SK-N-SH (cell line): ENCODE measurements at regions not wholly inside any gene's neighbourhood (a gene's known extent, or its start where the extent isn't known, plus 50 kb on each side); places are given as distances from the start of the nearest gene placed in this dataset.

Experiments used
- CHD2 ChIP-seq: fragments of 150-350 bp; IDR thresholded peaks from 2 replicates; pipeline ENCODE4 v1.6.1; 2018; ENCODE audit warnings: low read length; ENCODE audit not compliant: partially characterized antibody
- EZH2phosphoT487 ChIP-seq: fragments of 200-600 bp; sonication (generic); IDR thresholded peaks from 2 replicates; pipeline ENCODE4 v1.6.1; 2017; ENCODE audit warnings: low read depth, mixed run types, mild to moderate bottlenecking, antibody characterized with exemption, moderate library complexity, borderline replicate concordance
- FOXM1 ChIP-seq: IDR thresholded peaks from 2 replicates; pipeline ENCODE4 v1.4.0; 2012; ENCODE audit warnings: low read depth, mild to moderate bottlenecking
- POLR2AphosphoS5 ChIP-seq: IDR thresholded peaks from 2 replicates; pipeline ENCODE4 v1.6.1; 2012; ENCODE audit warnings: low read depth, low read length
- REST ChIP-seq: IDR thresholded peaks from 2 replicates; pipeline ENCODE4 v1.6.1; 2012; ENCODE audit warnings: mild to moderate bottlenecking, low read depth, low read length, moderate library complexity
- TAF1 ChIP-seq: IDR thresholded peaks from 2 replicates; pipeline ENCODE4 v1.6.1; 2012; ENCODE audit warnings: low read depth, mild to moderate bottlenecking, low read length, moderate library complexity, borderline replicate concordance
- TCF12 ChIP-seq: IDR thresholded peaks from 2 replicates; pipeline ENCODE4 v1.4.0; 2012
- TF ChIP-seq, protein P1 (sequence below): fragments of 200-600 bp; sonication (generic); IDR thresholded peaks from 2 replicates; pipeline ENCODE4 v1.6.1; 2017; ENCODE audit warnings: antibody characterized with exemption, mild to moderate bottlenecking, moderate library complexity

GRCh38 chr5:5085381-5085780 is 54.7 kb upstream of the ADAMTS16 start:
- TF ChIP-seq CHD2 (no peak), REST (no peak), POLR2AphosphoS5 (no peak), FOXM1 (no peak), TAF1 (no peak), TCF12 (no peak), EZH2phosphoT487 (no peak)
- TF ChIP-seq, protein P1, sequence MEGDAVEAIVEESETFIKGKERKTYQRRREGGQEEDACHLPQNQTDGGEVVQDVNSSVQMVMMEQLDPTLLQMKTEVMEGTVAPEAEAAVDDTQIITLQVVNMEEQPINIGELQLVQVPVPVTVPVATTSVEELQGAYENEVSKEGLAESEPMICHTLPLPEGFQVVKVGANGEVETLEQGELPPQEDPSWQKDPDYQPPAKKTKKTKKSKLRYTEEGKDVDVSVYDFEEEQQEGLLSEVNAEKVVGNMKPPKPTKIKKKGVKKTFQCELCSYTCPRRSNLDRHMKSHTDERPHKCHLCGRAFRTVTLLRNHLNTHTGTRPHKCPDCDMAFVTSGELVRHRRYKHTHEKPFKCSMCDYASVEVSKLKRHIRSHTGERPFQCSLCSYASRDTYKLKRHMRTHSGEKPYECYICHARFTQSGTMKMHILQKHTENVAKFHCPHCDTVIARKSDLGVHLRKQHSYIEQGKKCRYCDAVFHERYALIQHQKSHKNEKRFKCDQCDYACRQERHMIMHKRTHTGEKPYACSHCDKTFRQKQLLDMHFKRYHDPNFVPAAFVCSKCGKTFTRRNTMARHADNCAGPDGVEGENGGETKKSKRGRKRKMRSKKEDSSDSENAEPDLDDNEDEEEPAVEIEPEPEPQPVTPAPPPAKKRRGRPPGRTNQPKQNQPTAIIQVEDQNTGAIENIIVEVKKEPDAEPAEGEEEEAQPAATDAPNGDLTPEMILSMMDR = no peak
